ENCODE measurements at regions not wholly inside any gene's neighbourhood (a gene's known extent, or its start where the extent isn't known, plus 50 kb on each side); places are given as distances from the start of the nearest gene placed in this dataset.
"Not testable (repeated sequence)": the region's sequence is repeated elsewhere in the genome, so short reads cannot be mapped to it uniquely, and the experiment has no call there.

DNA sequence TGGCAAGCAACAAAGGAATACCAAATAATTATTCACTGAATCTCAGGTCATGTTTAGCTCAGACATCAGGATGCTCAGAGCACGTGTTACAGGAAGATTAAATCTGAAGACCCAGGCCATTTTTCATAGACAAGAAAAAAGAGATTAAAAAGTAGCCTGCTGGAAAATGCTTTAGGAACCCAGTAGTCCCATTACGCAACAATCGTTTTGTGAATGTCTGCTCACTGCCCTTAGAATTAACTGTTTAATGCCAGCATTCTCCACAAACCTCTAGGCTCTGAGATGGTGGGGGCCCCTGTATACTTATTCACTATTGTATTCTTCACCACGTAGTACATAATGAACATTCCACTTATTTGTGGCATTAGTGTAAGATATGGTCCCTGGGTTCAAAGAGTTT lies 154.6 kb upstream of the NYAP2 start:
- H3K9me3 ChIP-seq = no peaks in the 10 kb centered on the region
- no peak for DNase-seq
- H3K27me3 ChIP-seq = no peaks in the 10 kb centered on the region
- no peaks in the 10 kb centered on the region for H3K4me1 ChIP-seq
- H3K4me3 ChIP-seq (ENCODE audit: low read depth, low read length) = no peak overlapping the region
- no peaks in the 10 kb centered on the region for H3K36me3 ChIP-seq
- TF ChIP-seq, protein P1, sequence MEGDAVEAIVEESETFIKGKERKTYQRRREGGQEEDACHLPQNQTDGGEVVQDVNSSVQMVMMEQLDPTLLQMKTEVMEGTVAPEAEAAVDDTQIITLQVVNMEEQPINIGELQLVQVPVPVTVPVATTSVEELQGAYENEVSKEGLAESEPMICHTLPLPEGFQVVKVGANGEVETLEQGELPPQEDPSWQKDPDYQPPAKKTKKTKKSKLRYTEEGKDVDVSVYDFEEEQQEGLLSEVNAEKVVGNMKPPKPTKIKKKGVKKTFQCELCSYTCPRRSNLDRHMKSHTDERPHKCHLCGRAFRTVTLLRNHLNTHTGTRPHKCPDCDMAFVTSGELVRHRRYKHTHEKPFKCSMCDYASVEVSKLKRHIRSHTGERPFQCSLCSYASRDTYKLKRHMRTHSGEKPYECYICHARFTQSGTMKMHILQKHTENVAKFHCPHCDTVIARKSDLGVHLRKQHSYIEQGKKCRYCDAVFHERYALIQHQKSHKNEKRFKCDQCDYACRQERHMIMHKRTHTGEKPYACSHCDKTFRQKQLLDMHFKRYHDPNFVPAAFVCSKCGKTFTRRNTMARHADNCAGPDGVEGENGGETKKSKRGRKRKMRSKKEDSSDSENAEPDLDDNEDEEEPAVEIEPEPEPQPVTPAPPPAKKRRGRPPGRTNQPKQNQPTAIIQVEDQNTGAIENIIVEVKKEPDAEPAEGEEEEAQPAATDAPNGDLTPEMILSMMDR (IDR thresholded peaks at IDR 0.05; ENCODE audit: low read depth, low read length) = no peak

DNA sequence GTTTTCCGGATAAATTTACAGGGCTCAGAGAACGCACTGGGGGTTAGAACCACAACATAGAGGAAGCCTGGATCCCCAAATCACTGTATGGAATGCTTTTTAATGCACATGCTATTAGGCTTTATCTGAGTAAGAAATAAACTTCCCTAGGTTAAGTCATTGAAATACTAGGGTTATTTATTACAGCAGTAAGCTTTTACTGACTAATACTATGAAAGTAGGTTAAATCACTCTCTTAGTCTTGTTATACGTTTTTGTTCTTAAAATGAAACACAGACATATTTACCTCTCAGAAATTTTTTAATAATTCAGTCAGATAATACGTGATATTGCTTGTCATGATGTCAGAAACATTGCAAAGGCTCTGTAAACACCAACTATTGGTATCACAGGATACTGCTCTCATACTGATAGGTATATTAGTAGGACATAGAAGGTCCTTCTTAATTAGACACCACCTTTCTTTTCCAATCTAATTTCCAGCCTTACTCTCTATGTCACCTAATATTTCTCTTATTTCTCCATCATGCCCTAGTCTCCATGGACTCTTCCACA lies 162.7 kb upstream of the NYAP2 start:
- H3K36me3 ChIP-seq = no peaks in the 10 kb centered on the region
- TF ChIP-seq, protein P1 (IDR thresholded peaks at IDR 0.05; ENCODE audit: low read depth, low read length) = no peak
- H3K27me3 ChIP-seq = no peaks in the 10 kb centered on the region
- no peaks in the 10 kb centered on the region for H3K4me1 ChIP-seq
- H3K4me3 ChIP-seq (ENCODE audit: low read depth, low read length) = no peak overlapping the region
- no peak for DNase-seq
- no peaks in the 10 kb centered on the region for H3K9me3 ChIP-seq

DNA sequence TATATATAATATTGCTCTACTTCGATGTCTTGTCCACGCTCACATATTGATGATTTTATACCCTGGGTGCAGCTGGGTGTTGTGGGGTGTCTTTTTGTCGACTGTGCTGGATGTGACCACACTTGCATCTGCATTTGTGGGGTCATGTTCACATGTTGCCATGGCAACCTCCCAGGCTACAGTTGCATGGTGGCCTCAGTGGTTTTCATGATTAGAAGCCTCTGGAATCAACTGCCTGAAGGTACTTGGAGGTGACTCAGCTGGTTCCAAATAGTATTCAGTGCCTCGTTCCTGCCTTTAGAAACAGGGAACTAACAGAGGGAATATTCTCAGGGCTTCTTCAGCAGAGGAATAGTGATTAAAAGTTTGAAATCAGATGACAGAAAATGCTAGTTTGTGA lies 166.3 kb upstream of the NYAP2 start:
- no peaks in the 10 kb centered on the region for H3K36me3 ChIP-seq
- TF ChIP-seq, protein P1 (IDR thresholded peaks at IDR 0.05; ENCODE audit: low read depth, low read length) = no peak
- H3K27me3 ChIP-seq = no peaks in the 10 kb centered on the region
- no peaks in the 10 kb centered on the region for H3K9me3 ChIP-seq
- no peaks in the 10 kb centered on the region for H3K4me1 ChIP-seq
- DNase-seq = no peak
- no peak overlapping the region for H3K4me3 ChIP-seq (ENCODE audit: low read depth, low read length)

DNA sequence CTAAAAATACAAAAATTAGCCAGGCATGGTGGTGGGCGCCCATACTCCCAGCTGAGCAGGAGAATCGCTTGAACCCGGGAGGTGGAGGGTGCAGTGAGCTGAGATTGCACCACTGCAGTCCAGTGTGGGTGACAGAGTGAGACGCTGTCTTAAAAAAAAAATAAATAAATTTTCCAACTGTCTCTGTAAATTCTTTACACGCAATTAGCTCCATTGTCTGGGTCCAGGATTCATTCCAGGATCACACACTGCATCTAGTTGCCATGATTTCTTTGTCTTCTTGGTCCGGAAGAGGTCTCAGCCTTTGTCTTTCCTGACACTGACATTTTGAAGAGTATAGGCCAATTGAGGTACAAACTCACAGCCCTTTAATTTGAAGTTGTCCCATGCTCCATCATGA lies 167.6 kb upstream of the NYAP2 start:
- no peaks in the 10 kb centered on the region for H3K36me3 ChIP-seq
- TF ChIP-seq, protein P1 (IDR thresholded peaks at IDR 0.05; ENCODE audit: low read depth, low read length) = no peak
- no peak overlapping the region for H3K4me3 ChIP-seq (ENCODE audit: low read depth, low read length)
- no peaks in the 10 kb centered on the region for H3K4me1 ChIP-seq
- H3K27me3 ChIP-seq = no peaks in the 10 kb centered on the region
- no peak for DNase-seq
- no peaks in the 10 kb centered on the region for H3K9me3 ChIP-seq

DNA sequence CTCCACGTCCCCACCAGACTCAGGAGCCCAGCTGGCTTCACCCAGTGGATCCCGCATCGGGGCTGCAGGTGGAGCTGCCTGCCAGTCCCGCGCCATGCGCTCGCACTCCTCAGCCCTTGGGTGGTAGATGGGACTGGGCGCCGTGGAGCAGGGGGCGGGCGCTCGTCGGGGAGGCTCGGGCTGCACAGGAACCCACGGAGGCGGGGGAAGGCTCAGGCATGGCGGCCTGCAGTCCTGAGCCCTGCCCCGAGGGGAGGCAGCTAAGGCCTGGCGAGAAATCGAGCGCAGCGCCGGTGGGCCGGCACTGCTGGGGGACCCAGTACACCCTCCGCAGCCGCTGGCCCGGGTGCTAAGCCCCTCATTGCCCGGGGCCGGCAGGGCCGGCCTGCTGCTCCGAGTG lies 170.2 kb upstream of the NYAP2 start:
- H3K27me3 ChIP-seq; DNase-seq; H3K9me3 ChIP-seq; H3K4me1 ChIP-seq; H3K4me3 ChIP-seq (ENCODE audit: low read depth, low read length); H3K36me3 ChIP-seq: not testable (repeated sequence)

DNA sequence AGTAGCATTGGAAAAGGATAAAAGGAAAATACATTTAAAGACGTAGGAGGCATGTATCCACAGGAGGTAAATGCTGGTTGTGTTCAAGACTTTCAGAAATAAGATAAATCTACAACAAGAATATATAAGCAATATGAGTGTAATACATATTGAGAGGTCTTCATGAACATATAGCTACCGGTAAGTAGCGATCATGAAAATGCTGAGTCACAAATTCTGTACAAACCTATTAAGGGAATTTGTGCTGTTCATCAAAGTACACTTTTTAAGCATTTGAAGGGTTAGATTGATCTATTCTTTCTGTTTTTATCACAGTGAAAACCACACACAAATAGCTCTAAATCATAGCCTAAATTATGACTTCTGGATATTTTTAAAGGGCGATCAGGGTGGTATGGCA lies 173.1 kb upstream of the NYAP2 start:
- Histone ChIP-seq H3K4me3 (ENCODE audit: low read depth, low read length) (no peak overlapping the region), H3K27me3 (no peaks in the 10 kb centered on the region), H3K4me1 (no peaks in the 10 kb centered on the region), H3K9me3 (no peaks in the 10 kb centered on the region), H3K36me3 (no peaks in the 10 kb centered on the region)
- TF ChIP-seq, protein P1 (IDR thresholded peaks at IDR 0.05; ENCODE audit: low read depth, low read length) = no peak
- DNase-seq = no peak

DNA sequence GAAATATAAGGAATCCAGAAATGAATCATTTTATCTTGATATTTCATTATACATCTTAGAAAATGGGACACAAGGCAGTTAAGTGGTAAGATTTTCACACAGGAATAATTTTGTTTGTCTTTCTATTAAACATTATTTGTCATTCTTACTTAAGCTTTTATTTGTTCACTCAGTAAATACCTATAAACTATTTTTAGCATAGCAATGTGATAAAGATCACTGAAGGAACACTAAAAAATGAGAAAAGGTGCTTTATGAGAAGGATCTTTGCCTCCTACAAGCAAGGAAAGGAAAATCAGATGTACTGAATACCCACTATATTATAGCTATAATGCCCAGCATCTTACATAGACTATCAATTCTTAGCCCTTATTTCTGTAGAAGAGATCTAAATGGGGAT lies 176.2 kb upstream of the NYAP2 start:
- H3K36me3 ChIP-seq = no peaks in the 10 kb centered on the region
- no peaks in the 10 kb centered on the region for H3K9me3 ChIP-seq
- H3K4me3 ChIP-seq (ENCODE audit: low read depth, low read length) = no peak overlapping the region
- TF ChIP-seq, protein P1 (IDR thresholded peaks at IDR 0.05; ENCODE audit: low read depth, low read length) = no peak
- no peaks in the 10 kb centered on the region for H3K4me1 ChIP-seq
- H3K27me3 ChIP-seq = no peaks in the 10 kb centered on the region
- no peak for DNase-seq

Data from BE2C (cell line).